ENCODE measurements at regions not wholly inside any gene's neighbourhood (a gene's known extent, or its start where the extent isn't known, plus 50 kb on each side); places are given as distances from the start of the nearest gene placed in this dataset.

GRCh38 chr2:155703048-155703447, 629.5 kb downstream of the NR4A2 start:
- FAIRE-seq = no peak

More at GRCh38 chr2:155703048-155703447, 629.5 kb downstream of the NR4A2 start:
- Histone ChIP-seq H3K9me1 (ENCODE audit: control insufficient read depth, insufficient read depth, low read length) (no peaks in the 10 kb centered on the region), H3K27ac (ENCODE audit: extremely low read depth, low read depth, low read length) (no peak overlapping the region), H3K9ac (ENCODE audit: insufficient read depth in 1 of 2, low read depth in 2 of 2, low read length in 2 of 2) (no peak overlapping the region), H3K36me3 (ENCODE audit: control insufficient read depth, insufficient read depth, low read length) (no peaks in the 10 kb centered on the region), H3K4me3 (no peak overlapping the region), H3K4me2 (ENCODE audit: insufficient read depth, low read length) (no peak overlapping the region), H3K79me2 (ENCODE audit: control insufficient read depth, insufficient read depth, low read length) (no peaks in the 10 kb centered on the region), H2AFZ (ENCODE audit: low read depth, low read length) (no peak overlapping the region), H3K27me3 (ENCODE audit: control insufficient read depth in 2 of 2, insufficient read depth in 2 of 2, low read length in 2 of 2) (no peaks in the 10 kb centered on the region), H3K9me3 (replicated peaks; ENCODE audit: control insufficient read depth, insufficient read depth, low read depth, low read length) (no peaks in the 10 kb centered on the region), H4K20me1 (replicated peaks; ENCODE audit: control insufficient read depth, insufficient read depth, low read length) (no peaks in the 10 kb centered on the region), H3K4me1 (replicated peaks in 1 of 2; ENCODE audit: control insufficient read depth in 2 of 2, insufficient read depth in 2 of 2, low read length in 2 of 2) (no peaks in the 10 kb centered on the region)
- in situ Hi-C loops (cut with MboI) (no loop called here), intact Hi-C loops (cut with micrococcal nuclease) (no loop called here)
- 3% methylated on average over 3 of the region's 3 CpGs for WGBS (ENCODE audit: insufficient coverage, low coverage, missing lambda C conversion rate)
- ATAC-seq (no peak), DNase-seq (ENCODE audit: extremely low read depth in 1 of 4, low spot score in 3 of 4) (no peak)
- TF ChIP-seq POLR2B (IDR thresholded peaks at IDR 0.05; ENCODE audit: low read depth, partially characterized antibody) (no peak), ZNF280B (CRISPR knock-in tag; IDR thresholded peaks at IDR 0.05) (no peak), RNF2 (IDR thresholded peaks at IDR 0.05) (no peak), CBX1 (IDR thresholded peaks at IDR 0.05; ENCODE audit: low read depth) (no peak), POLR2G (IDR thresholded peaks at IDR 0.05; ENCODE audit: low read depth, low read length) (no peak), ATF3 (IDR thresholded peaks at IDR 0.05) (no peak), ATF3 (CRISPR knock-in tag; conservative IDR thresholded peaks at IDR 0.05) (no peak), ZBTB17 (CRISPR knock-in tag; IDR thresholded peaks at IDR 0.05) (no peak), KLF1 (tag; IDR thresholded peaks at IDR 0.05) (no peak), ESRRB (CRISPR knock-in tag; IDR thresholded peaks at IDR 0.05; ENCODE audit: borderline replicate concordance) (no peak), SREBF1 (IDR thresholded peaks at IDR 0.05; ENCODE audit: borderline replicate concordance, low read depth, low read length) (no peak), RBFOX2 (IDR thresholded peaks at IDR 0.05; ENCODE audit: low read depth, low read length) (no peak), DPF2 (IDR thresholded peaks at IDR 0.05) (no peak), JUN (IDR thresholded peaks at IDR 0.05; ENCODE audit: borderline replicate concordance, low read depth, low read length) (no peak), JUN (CRISPR knock-in tag; IDR thresholded peaks at IDR 0.05; ENCODE audit: borderline replicate concordance) (no peak), ZNF655 (CRISPR knock-in tag; IDR thresholded peaks at IDR 0.05) (no peak), BMI1 (IDR thresholded peaks at IDR 0.05; ENCODE audit: low read length) (no peak)
- ChIA-PET CTCF (ENCODE audit: low intra/inter-chr PET ratio) (no interaction called here), POLR2A (no interaction called here)
- BruUV-seq (replicated peaks) = no TSS peak

All from K562 (cell line).